CD4-positive, alpha-beta memory T cell (primary cell): ENCODE measurements at regions not wholly inside any gene's neighbourhood (a gene's known extent, or its start where the extent isn't known, plus 50 kb on each side); places are given as distances from the start of the nearest gene placed in this dataset.

ENCODE experiments used
- CTCF ChIA-PET: fragments of 350-600 bp; sonication (Branson Sonifier 250); formaldehyde crosslinking; loops from one replicate; lab custom pipeline; 2021; ENCODE audit warnings: inconsistent platforms; ENCODE audit not compliant: partially characterized antibody; lab: Charles Lee
- POLR2A ChIA-PET: fragments of 350-600 bp; sonication (Branson Sonifier 250); formaldehyde crosslinking; loops from one replicate; lab custom pipeline; 2021; ENCODE audit not compliant: partially characterized antibody; lab: Charles Lee
- DNase-seq, 5 donors: peaks; one replicate each; pipeline versions ENCODE4 v3.0.0 to v3.0.0-alpha.2; 2020 to 2022; ENCODE audit warnings: mixed read lengths in 1 of 5
- H3K27ac ChIP-seq: one replicate; pipeline ENCODE4 v1.7.0; 2013; ENCODE audit warnings: low read depth, low read length
- H3K27me3 ChIP-seq: 2 replicates; pipeline ENCODE4 v1.7.0; 2013; ENCODE audit warnings: mild to moderate bottlenecking, low read length, moderate library complexity; ENCODE audit not compliant: insufficient read depth
- H3K36me3 ChIP-seq: 2 replicates; pipeline ENCODE4 v1.7.0; 2013; ENCODE audit warnings: mild to moderate bottlenecking, low read length, moderate library complexity; ENCODE audit not compliant: insufficient read depth
- H3K4me1 ChIP-seq: 2 replicates; pipeline ENCODE4 v1.7.0; 2013; ENCODE audit warnings: mild to moderate bottlenecking, low read length, moderate library complexity; ENCODE audit not compliant: insufficient read depth
- H3K4me3 ChIP-seq, 2 donors: one replicate each; pipeline ENCODE4 v1.7.0; 2013; ENCODE audit warnings: low read length in 2 of 2, mild to moderate bottlenecking in 1 of 2
- H3K9me3 ChIP-seq, 2 donors: one replicate each; pipeline ENCODE4 v1.7.0; 2013; ENCODE audit warnings: low read length in 2 of 2, control low read depth in 1 of 2; ENCODE audit not compliant: control insufficient read depth in 1 of 2
- H3K27ac Mint-ChIP-seq, 7 donors: one replicate each; pipeline ENCODE4 v1.8.0; 2020 to 2021; ENCODE audit warnings: mixed read lengths in 7 of 7, mild to moderate bottlenecking in 6 of 7, inconsistent platforms in 3 of 7, moderate library complexity in 3 of 7
- H3K27me3 Mint-ChIP-seq, 2 donors: one replicate each; pipeline ENCODE4 v1.8.0; 2020 to 2021; ENCODE audit warnings: mixed read lengths in 2 of 2
- H3K36me3 Mint-ChIP-seq, 2 donors: one replicate each; pipeline ENCODE4 v1.8.0; 2020 to 2021; ENCODE audit warnings: mixed read lengths in 2 of 2, inconsistent platforms in 1 of 2, mild to moderate bottlenecking in 1 of 2
- H3K4me1 Mint-ChIP-seq, 4 donors: one replicate each; pipeline ENCODE4 v1.8.0; 2020 to 2021; ENCODE audit warnings: mixed read lengths in 4 of 4, mild to moderate bottlenecking in 1 of 4
- H3K4me3 Mint-ChIP-seq, 8 donors: one replicate each; pipeline ENCODE4 v1.8.0; 2020 to 2021; ENCODE audit warnings: mixed read lengths in 8 of 8, mild to moderate bottlenecking in 7 of 8, moderate library complexity in 6 of 8, inconsistent platforms in 3 of 8
- H3K9me3 Mint-ChIP-seq, 8 donors: one replicate each; pipeline ENCODE4 v1.8.0; 2020 to 2021; ENCODE audit warnings: mixed read lengths in 8 of 8, mild to moderate bottlenecking in 5 of 8, inconsistent platforms in 3 of 8, moderate library complexity in 1 of 8
- intact Hi-C: fragments of 100-400 bp; cut with micrococcal nuclease; formaldehyde crosslinking; loops from one replicate; pipeline ENCODE4 v1.15.1; 2023

DNA sequence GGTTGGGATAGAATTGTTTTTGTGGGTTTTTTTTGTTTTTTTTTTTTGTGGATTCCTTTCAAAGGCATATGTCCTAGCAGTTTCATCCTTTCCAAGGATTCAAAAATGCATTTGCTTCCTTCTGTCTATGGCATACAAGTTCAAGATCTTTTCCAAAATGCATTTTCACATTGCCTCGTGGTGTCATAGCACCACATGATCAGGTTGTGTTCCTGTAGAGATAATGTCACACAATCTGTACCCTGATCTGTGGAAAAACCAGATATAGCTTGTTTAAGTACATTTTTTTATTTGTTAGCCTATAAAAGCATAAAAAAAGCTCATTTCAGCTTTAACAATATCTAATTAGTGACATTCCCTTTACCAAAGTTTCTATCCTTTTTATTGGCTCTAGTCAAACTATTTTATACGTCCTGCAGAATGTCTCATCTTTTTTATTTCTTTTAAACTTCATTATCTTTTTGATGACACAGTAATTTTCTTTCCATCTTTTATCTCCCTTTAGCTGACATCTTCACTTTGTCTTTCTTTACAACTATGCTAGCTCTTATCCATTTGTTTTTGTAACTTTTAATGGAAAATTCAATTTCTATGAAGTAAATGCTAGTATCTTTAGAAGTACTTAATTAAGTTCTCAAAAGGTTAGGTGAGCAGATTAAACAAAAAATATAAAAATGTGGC, 106.0 kb upstream of the NOVA1 start:
- Histone ChIP-seq H3K27me3 (no peaks in the 10 kb centered on the region), H3K27ac (no peak overlapping the region), H3K4me1 (no peaks in the 10 kb centered on the region), H3K4me3 (no peak overlapping the region), H3K9me3 (no peaks in the 10 kb centered on the region), H3K36me3 (no peaks in the 10 kb centered on the region)
- H3K27me3 Mint-ChIP-seq: no peaks in the 10 kb centered on the region
- POLR2A ChIA-PET: no interaction called here
- no peak overlapping the region for H3K4me3 Mint-ChIP-seq
- CTCF ChIA-PET: no interaction called here
- no peaks in the 10 kb centered on the region for H3K4me1 Mint-ChIP-seq
- no peaks in the 10 kb centered on the region for H3K36me3 Mint-ChIP-seq
- no peak for DNase-seq
- peaks cover 0 to 41% (median 12%) of the 10 kb centered on the region in 8 donors for H3K9me3 Mint-ChIP-seq
- intact Hi-C loops: no loop called here
- no peak overlapping the region for H3K27ac Mint-ChIP-seq

DNA sequence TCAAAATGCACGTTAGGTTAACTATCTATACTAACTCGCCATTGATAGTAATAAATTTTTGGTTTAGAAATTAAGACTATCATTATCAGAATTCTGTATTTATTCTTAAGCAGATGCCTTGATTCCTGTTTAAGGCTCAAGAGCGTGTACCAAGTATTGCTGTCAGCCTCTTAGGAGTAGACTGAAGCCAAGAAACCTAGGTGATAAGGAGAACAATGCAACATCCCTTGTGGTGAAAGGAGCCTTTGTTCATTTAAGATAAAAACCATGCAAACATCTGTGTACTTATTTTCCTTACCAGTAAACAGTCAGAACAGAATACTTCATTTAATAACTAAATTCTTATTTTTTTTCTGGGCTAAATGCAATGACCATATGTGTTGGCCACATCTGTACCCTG, 109.4 kb upstream of the NOVA1 start:
- Histone ChIP-seq H3K9me3 (peaks cover 0 to 4% of the 10 kb centered on the region in 2 donors), H3K27me3 (no peaks in the 10 kb centered on the region), H3K4me1 (no peaks in the 10 kb centered on the region), H3K27ac (no peak overlapping the region), H3K36me3 (no peaks in the 10 kb centered on the region), H3K4me3 (no peak overlapping the region)
- intact Hi-C loops: no loop called here
- no peak for DNase-seq
- Mint-ChIP-seq H3K27me3 (no peaks in the 10 kb centered on the region), H3K9me3 (peaks cover 0 to 20% (median 7%) of the 10 kb centered on the region in 8 donors), H3K27ac (no peak overlapping the region), H3K4me3 (no peak overlapping the region), H3K36me3 (no peaks in the 10 kb centered on the region), H3K4me1 (no peaks in the 10 kb centered on the region)
- CTCF ChIA-PET: no interaction called here
- POLR2A ChIA-PET: no interaction called here

DNA sequence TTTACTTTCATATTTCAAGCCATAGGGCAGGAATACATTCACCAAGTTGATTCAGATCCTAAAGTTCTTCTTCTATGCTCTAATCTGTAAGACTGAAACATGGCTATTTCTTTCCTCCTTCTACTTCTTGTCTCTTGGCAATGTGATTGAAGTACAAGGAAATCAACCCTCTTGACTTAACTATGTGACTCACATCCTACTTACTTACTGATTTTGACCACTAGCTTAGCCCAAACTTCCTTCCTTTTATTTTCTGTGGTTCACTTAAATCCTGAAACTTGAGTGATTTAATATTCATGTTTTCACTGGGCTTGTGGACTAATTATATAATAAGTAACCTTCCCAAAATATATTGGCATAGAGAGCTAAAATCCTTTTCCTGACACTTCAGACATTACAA, 111.2 kb upstream of the NOVA1 start:
- no peaks in the 10 kb centered on the region for H3K27me3 ChIP-seq
- no peaks in the 10 kb centered on the region for H3K4me1 ChIP-seq
- ChIA-PET POLR2A (no interaction called here), CTCF (no interaction called here)
- peaks cover 0 to 14% of the 10 kb centered on the region in 2 donors for H3K9me3 ChIP-seq
- H3K4me3 Mint-ChIP-seq: no peak overlapping the region
- no peak overlapping the region for H3K4me3 ChIP-seq
- no peak overlapping the region for H3K27ac Mint-ChIP-seq
- H3K27me3 Mint-ChIP-seq: no peaks in the 10 kb centered on the region
- no peak for DNase-seq
- no peaks in the 10 kb centered on the region for H3K4me1 Mint-ChIP-seq
- intact Hi-C loops: no loop called here
- H3K9me3 Mint-ChIP-seq: peaks cover 0 to 15% (median 4%) of the 10 kb centered on the region in 8 donors
- no peaks in the 10 kb centered on the region for H3K36me3 ChIP-seq
- H3K36me3 Mint-ChIP-seq: no peaks in the 10 kb centered on the region
- H3K27ac ChIP-seq: no peak overlapping the region

DNA sequence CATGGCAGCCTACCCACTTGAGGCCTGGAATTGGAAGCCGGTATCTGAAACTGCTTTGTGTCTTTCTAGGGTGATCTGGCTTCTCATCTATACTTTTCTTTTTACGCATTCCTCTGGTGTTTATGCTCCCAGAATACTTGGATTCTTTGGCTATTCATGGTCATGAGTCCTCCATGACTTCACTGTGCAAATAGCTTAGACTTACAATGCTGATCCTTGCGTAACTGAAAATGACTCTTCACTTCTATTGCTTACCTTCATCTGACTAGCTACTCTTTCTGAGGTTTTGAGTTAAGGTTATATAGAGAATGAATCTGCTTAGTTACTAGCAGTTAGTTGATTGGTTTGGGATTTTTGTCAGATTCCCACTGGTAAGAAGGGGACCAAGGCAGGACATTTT, 121.7 kb upstream of the NOVA1 start:
- Histone ChIP-seq H3K27me3 (no peaks in the 10 kb centered on the region), H3K4me1 (no peaks in the 10 kb centered on the region), H3K4me3 (no peak overlapping the region), H3K36me3 (no peaks in the 10 kb centered on the region), H3K9me3 (peaks cover 0 to 8% of the 10 kb centered on the region in 2 donors), H3K27ac (no peak overlapping the region)
- Mint-ChIP-seq H3K27ac (no peak overlapping the region), H3K4me3 (no peak overlapping the region), H3K36me3 (no peaks in the 10 kb centered on the region), H3K9me3 (peaks cover 0 to 36% (median 14%) of the 10 kb centered on the region in 8 donors), H3K27me3 (no peaks in the 10 kb centered on the region), H3K4me1 (no peaks in the 10 kb centered on the region)
- POLR2A ChIA-PET: no interaction called here
- intact Hi-C loops: no loop called here
- CTCF ChIA-PET: no interaction called here
- no peak for DNase-seq

DNA sequence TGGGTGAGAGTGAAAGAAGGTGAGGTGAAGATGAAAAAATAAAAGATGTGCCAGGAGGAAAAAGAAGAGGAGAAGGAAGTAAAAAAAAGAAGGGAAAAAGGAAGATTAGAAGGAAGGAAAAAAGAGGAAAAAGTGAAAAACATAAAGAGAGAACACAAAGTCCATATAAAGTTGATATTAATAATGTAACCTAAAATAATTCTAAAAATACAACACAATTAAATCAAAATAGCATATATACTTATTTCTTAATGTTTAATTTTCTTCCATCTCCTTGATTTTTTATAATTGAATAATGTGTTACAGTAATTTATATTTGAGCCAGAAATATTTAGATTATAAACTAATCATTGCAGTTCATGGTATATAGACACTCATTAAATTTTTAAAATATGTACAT, 124.4 kb upstream of the NOVA1 start:
- Mint-ChIP-seq H3K36me3 (no peaks in the 10 kb centered on the region), H3K4me1 (no peaks in the 10 kb centered on the region), H3K9me3 (peaks cover 0 to 22% (median 9%) of the 10 kb centered on the region in 8 donors), H3K27ac (no peak overlapping the region), H3K4me3 (no peak overlapping the region), H3K27me3 (no peaks in the 10 kb centered on the region)
- Histone ChIP-seq H3K27ac (no peak overlapping the region), H3K36me3 (no peaks in the 10 kb centered on the region), H3K9me3 (peaks cover 0 to 3% of the 10 kb centered on the region in 2 donors), H3K27me3 (no peaks in the 10 kb centered on the region), H3K4me1 (no peaks in the 10 kb centered on the region), H3K4me3 (no peak overlapping the region)
- no peak for DNase-seq
- ChIA-PET CTCF (no interaction called here), POLR2A (no interaction called here)
- intact Hi-C loops: no loop called here

DNA sequence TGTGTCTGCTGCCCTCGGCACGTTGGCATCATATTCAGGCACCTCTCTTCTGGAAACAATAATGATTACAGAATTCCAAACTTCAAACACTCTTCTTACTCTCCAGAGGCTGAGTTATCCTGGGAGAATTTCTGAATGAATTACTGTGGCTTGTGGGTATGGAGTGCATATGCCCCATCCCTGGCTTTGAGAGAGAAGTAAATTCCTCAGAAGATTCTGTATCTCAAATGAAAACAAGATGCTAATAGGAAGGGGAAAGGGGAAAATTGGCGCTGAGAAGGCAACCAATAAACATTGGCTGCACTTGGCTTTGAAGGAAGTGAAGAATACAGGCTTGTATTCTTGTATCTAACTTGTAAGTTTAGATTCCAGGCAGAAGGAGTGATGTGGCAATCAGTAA, 132.0 kb upstream of the NOVA1 start:
- Mint-ChIP-seq H3K27me3 (no peaks in the 10 kb centered on the region), H3K4me1 (no peaks in the 10 kb centered on the region), H3K36me3 (no peaks in the 10 kb centered on the region), H3K27ac (no peak overlapping the region), H3K4me3 (no peak overlapping the region), H3K9me3 (peaks cover 0 to 26% (median 17%) of the 10 kb centered on the region in 8 donors)
- CTCF ChIA-PET: no interaction called here
- POLR2A ChIA-PET: no interaction called here
- H3K9me3 ChIP-seq: peaks cover 0 to 4% of the 10 kb centered on the region in 2 donors
- H3K36me3 ChIP-seq: no peaks in the 10 kb centered on the region
- H3K4me3 ChIP-seq: no peak overlapping the region
- no peak overlapping the region for H3K27ac ChIP-seq
- DNase-seq: no peak
- H3K4me1 ChIP-seq: no peaks in the 10 kb centered on the region
- intact Hi-C loops: no loop called here
- no peaks in the 10 kb centered on the region for H3K27me3 ChIP-seq

DNA sequence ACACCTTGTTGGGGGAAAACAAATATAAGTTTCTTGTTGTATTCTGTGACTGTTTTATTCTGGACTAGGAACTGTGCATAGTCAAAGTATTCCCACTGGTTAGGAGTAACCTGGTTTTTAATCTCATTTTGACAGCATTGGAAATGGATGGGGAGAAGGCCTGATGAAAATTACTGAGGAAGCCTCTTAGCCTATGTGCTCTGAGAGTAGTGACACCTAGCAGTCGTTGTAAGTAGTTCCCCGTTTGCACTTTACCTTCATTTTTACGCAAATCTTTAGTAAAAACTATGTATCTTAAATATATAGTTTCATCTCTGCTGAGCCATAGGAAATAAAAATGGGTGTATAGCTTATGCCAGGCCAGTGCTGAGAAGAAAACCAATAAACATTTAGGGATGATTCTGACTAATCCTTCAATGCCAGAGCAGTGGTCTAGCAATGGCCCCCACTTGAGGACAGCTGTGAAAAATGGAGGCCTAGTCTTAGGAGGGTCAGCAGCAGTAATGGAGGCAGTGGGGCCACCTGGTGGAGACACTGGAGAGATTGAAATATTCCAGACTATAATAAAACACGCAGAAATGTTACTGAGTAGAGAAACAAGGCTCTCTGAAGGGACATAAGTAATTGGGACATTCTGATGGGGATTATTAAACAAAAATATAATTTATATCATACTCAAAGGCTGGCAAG, 133.2 kb upstream of the NOVA1 start:
- ChIA-PET POLR2A (no interaction called here), CTCF (no interaction called here)
- intact Hi-C loops: no loop called here
- H3K36me3 ChIP-seq: no peaks in the 10 kb centered on the region
- H3K27me3 ChIP-seq: no peaks in the 10 kb centered on the region
- Mint-ChIP-seq H3K36me3 (no peaks in the 10 kb centered on the region), H3K4me3 (no peak overlapping the region), H3K4me1 (no peaks in the 10 kb centered on the region), H3K9me3 (peaks cover 0 to 27% (median 18%) of the 10 kb centered on the region in 8 donors), H3K27me3 (no peaks in the 10 kb centered on the region), H3K27ac (no peak overlapping the region)
- H3K27ac ChIP-seq: no peak overlapping the region
- DNase-seq: no peak
- no peaks in the 10 kb centered on the region for H3K4me1 ChIP-seq
- no peak overlapping the region for H3K4me3 ChIP-seq
- H3K9me3 ChIP-seq: peaks cover 0 to 4% of the 10 kb centered on the region in 2 donors
